ENCODE measurements at regions not wholly inside any gene's neighbourhood (a gene's known extent, or its start where the extent isn't known, plus 50 kb on each side); places are given as distances from the start of the nearest gene placed in this dataset.

DNA sequence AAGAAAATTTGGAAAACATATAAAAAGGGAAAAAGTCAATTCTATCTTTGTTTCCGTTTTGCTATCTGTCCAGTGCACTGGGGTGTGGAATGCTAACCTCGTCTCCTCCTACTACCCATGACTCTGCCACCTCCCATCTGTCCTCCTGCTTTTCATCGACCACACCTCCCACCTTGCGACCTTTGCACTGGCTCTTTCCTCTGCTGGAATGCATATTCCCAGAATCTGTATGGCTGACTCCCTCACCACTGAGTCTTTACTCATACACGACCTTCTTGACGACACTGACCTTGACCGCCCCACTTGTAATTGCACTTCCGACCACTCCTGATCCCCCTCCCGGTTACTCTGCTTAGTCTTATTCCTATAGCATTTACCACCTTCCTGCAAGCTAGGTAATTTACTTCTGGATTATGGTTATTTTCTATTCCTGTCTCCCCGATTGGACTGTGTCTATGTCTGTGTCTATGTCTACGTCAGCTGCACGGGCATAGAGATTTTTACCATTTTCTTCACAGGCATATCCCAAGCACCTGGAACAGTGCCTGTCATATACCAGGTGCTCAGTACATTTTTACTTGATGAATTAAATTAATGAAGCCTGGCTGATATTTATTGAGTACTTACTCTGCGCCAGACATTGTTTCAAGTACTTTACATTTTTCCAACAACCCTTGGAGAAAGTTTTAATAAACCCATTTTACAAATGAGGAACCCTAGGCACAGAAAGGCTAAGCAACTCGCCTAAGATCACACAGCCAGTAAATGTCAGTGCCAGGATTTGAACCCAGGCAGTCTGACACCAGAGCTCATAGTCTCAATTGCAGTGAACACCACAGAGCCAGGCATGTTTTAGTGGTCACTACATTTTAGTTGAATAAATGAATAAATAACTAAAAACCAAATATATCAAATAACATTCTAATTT lies 54.0 kb upstream of the SLC22A11 start:
- Histone ChIP-seq H3K4me1 (no peaks in the 10 kb centered on the region), H3K4me3 (no peak overlapping the region), H3K9me3 (no peaks in the 10 kb centered on the region), H3K36me3 (no peaks in the 10 kb centered on the region), H3K27ac (no peak overlapping the region), H3K27me3 (no peaks in the 10 kb centered on the region)
- no peak for TF ChIP-seq POLR2A (IDR thresholded peaks at IDR 0.05)
- no peak for TF ChIP-seq POLR2AphosphoS5 (IDR thresholded peaks at IDR 0.05; ENCODE audit: insufficient read depth in 1 of 2, low read depth in 1 of 2)
- TF ChIP-seq, protein P1, sequence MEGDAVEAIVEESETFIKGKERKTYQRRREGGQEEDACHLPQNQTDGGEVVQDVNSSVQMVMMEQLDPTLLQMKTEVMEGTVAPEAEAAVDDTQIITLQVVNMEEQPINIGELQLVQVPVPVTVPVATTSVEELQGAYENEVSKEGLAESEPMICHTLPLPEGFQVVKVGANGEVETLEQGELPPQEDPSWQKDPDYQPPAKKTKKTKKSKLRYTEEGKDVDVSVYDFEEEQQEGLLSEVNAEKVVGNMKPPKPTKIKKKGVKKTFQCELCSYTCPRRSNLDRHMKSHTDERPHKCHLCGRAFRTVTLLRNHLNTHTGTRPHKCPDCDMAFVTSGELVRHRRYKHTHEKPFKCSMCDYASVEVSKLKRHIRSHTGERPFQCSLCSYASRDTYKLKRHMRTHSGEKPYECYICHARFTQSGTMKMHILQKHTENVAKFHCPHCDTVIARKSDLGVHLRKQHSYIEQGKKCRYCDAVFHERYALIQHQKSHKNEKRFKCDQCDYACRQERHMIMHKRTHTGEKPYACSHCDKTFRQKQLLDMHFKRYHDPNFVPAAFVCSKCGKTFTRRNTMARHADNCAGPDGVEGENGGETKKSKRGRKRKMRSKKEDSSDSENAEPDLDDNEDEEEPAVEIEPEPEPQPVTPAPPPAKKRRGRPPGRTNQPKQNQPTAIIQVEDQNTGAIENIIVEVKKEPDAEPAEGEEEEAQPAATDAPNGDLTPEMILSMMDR (IDR thresholded peaks at IDR 0.05), result no peak
- intact Hi-C loops (cut with DNase I), result no loop called here
- DNase-seq (ENCODE audit: extremely low spot score in 2 of 2), result no peak

DNA sequence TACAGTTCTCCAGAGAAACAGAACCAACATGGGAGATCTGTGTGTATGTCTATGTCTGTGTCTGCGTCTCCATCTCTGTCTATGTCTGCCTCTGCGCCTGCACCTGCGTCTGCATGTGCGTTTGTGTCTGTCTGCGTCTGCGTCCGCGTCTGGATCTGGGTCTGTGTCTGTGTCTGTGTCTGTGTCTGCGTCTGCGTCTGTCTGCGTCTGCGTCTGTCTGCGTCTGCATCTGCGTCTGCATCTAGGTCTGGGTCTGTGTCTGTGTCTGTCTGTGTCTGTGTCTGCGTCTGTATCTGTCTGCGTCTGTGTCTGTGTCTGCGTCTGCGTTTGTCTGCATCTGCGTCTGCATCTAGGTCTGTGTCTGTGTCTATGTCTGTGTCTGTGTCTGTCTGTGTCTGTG lies 53.1 kb upstream of the SLC22A11 start:
- H3K9me3 ChIP-seq, result no peaks in the 10 kb centered on the region
- no peaks in the 10 kb centered on the region for H3K36me3 ChIP-seq
- H3K4me3 ChIP-seq, result no peak overlapping the region
- DNase-seq (ENCODE audit: extremely low spot score in 2 of 2), result no peak
- H3K4me1 ChIP-seq, result no peaks in the 10 kb centered on the region
- intact Hi-C loops (cut with DNase I), result no loop called here
- H3K27ac ChIP-seq, result no peak overlapping the region
- no peaks in the 10 kb centered on the region for H3K27me3 ChIP-seq
- TF ChIP-seq, protein P1 (IDR thresholded peaks at IDR 0.05), result no peak
- TF ChIP-seq POLR2A (IDR thresholded peaks at IDR 0.05), result no peak
- TF ChIP-seq POLR2AphosphoS5 (IDR thresholded peaks at IDR 0.05; ENCODE audit: insufficient read depth in 1 of 2, low read depth in 1 of 2), result no peak

DNA sequence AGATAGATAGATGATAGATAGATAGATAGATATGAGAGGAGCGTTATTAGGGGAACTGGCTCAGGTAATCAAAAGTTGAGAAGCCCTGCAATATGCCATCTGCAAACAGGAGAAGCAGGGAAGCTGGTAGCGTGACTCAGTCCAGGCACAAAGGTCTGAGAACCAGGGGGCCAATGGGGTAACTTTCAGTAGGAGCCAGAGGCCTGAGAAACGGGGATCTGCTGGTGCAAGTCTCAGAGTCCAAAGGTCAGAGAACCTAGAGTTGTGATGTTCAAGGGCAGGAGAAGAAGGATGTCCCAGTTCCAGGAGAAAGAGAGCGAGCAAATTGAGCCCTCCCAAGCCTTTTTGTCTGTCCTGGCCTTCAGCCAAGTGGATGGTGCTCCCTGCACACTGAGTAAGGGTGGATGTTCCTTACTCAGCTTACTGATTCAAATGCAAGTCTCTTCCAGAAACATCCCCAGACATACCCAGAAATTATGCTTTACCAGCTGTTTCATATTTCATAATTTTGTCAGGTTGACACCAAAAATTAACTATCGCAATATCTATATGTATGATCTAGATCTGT lies 52.5 kb upstream of the SLC22A11 start:
- no peak for DNase-seq (ENCODE audit: extremely low spot score in 2 of 2)
- no peaks in the 10 kb centered on the region for H3K4me1 ChIP-seq
- H3K36me3 ChIP-seq, result no peaks in the 10 kb centered on the region
- H3K9me3 ChIP-seq, result no peaks in the 10 kb centered on the region
- no peak overlapping the region for H3K4me3 ChIP-seq
- intact Hi-C loops (cut with DNase I), result no loop called here
- TF ChIP-seq, protein P1 (IDR thresholded peaks at IDR 0.05), result no peak
- TF ChIP-seq POLR2A (IDR thresholded peaks at IDR 0.05), result no peak
- no peak for TF ChIP-seq POLR2AphosphoS5 (IDR thresholded peaks at IDR 0.05; ENCODE audit: insufficient read depth in 1 of 2, low read depth in 1 of 2)
- H3K27ac ChIP-seq, result no peak overlapping the region
- no peaks in the 10 kb centered on the region for H3K27me3 ChIP-seq

DNA sequence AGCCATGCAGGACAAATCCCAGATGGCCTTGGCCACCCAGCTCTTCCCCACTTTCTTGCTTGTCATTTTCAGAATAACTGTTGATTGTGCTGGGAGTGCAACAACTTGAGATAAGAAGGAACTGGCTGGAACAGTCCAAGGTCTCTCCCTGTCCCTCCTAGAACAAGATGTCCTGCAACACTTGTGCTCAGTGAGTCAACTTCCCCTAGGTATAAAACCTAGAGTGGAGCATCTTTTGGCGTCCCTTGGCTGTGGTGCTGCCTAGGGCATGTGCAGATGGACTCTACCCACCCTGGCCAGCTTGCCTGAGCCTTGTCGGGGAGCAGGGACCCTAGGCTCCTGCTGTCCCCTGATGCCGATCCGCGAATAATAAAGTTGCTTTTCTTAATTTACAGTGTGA lies 50.7 kb upstream of the SLC22A11 start:
- no peaks in the 10 kb centered on the region for H3K27me3 ChIP-seq
- H3K4me1 ChIP-seq, result no peaks in the 10 kb centered on the region
- H3K27ac ChIP-seq, result no peak overlapping the region
- intact Hi-C loops (cut with DNase I), result no loop called here
- no peaks in the 10 kb centered on the region for H3K9me3 ChIP-seq
- no peaks in the 10 kb centered on the region for H3K36me3 ChIP-seq
- no peak for DNase-seq (ENCODE audit: extremely low spot score in 2 of 2)
- no peak for TF ChIP-seq POLR2AphosphoS5 (IDR thresholded peaks at IDR 0.05; ENCODE audit: insufficient read depth in 1 of 2, low read depth in 1 of 2)
- TF ChIP-seq, protein P1 (IDR thresholded peaks at IDR 0.05), result no peak
- no peak overlapping the region for H3K4me3 ChIP-seq
